Hepatocyte (in vitro differentiated cells): ENCODE measurements at regions not wholly inside any gene's neighbourhood (a gene's known extent, or its start where the extent isn't known, plus 50 kb on each side); places are given as distances from the start of the nearest gene placed in this dataset.

Source experiments
- DNase-seq: peaks from one replicate; pipeline ENCODE4 v3.0.0-alpha.2; 2016; ENCODE audit warnings: low spot score
- H2AFZ ChIP-seq: fragments of 200-600 bp; sonication (generic); 2 replicates; pipeline ENCODE4 v1.6.0; 2016; ENCODE audit warnings: antibody characterized with exemption, mild to moderate bottlenecking
- H3K27ac ChIP-seq: fragments of 200-600 bp; sonication (generic); 2 replicates; pipeline ENCODE4 v1.5.1; 2016; ENCODE audit warnings: mild to moderate bottlenecking
- H3K27me3 ChIP-seq: fragments of 200-600 bp; sonication (generic); 2 replicates; pipeline ENCODE4 v1.6.1; 2016
- H3K36me3 ChIP-seq: fragments of 200-600 bp; sonication (generic); replicated peaks from 2 replicates; pipeline ENCODE4 v1.5.1; 2016; ENCODE audit warnings: low read depth; ENCODE audit not compliant: insufficient read depth
- H3K4me1 ChIP-seq: fragments of 200-600 bp; sonication (generic); 2 replicates; pipeline ENCODE4 v1.5.1; 2016; ENCODE audit warnings: mild to moderate bottlenecking, moderate library complexity; ENCODE audit not compliant: insufficient read depth
- H3K4me2 ChIP-seq: fragments of 200-600 bp; sonication (generic); 2 replicates; pipeline ENCODE4 v1.6.0; 2016
- H3K4me3 ChIP-seq: fragments of 200-600 bp; sonication (generic); 2 replicates; pipeline ENCODE4 v1.5.1; 2016; ENCODE audit warnings: mild to moderate bottlenecking
- H3K79me2 ChIP-seq: fragments of 200-600 bp; sonication (generic); 2 replicates; pipeline ENCODE4 v1.6.0; 2017; ENCODE audit warnings: mild to moderate bottlenecking
- H3K9me2 ChIP-seq: fragments of 200-600 bp; sonication (generic); replicated peaks from 2 replicates; pipeline ENCODE4 v1.6.0; 2017; ENCODE audit warnings: mild to moderate bottlenecking; ENCODE audit not compliant: insufficient read depth
- H3K9me3 ChIP-seq: fragments of 200-600 bp; sonication (generic); 2 replicates; pipeline ENCODE4 v1.5.1; 2016; ENCODE audit warnings: low read depth, mild to moderate bottlenecking
- H4K20me1 ChIP-seq: fragments of 200-600 bp; sonication (generic); 2 replicates; pipeline ENCODE4 v1.6.0; 2016; ENCODE audit warnings: mild to moderate bottlenecking; ENCODE audit not compliant: insufficient read depth, poor library complexity, severe bottlenecking
- CTCF ChIP-seq: fragments of 200-600 bp; sonication (generic); IDR thresholded peaks from 2 replicates; pipeline ENCODE4 v1.5.1; 2016; ENCODE audit warnings: antibody characterized with exemption, mild to moderate bottlenecking; ENCODE audit not compliant: poor library complexity
- EZH2 ChIP-seq: fragments of 200-600 bp; sonication (generic); IDR thresholded peaks from 2 replicates; pipeline ENCODE4 v1.6.1; 2016; ENCODE audit warnings: antibody characterized with exemption, mild to moderate bottlenecking, borderline replicate concordance
- EZH2phosphoT487 ChIP-seq: fragments of 200-600 bp; sonication (generic); IDR thresholded peaks from one replicate; pipeline ENCODE4 v1.6.1; 2018; ENCODE audit warnings: antibody characterized with exemption, mild to moderate bottlenecking, low read depth, moderate library complexity; ENCODE audit not compliant: unreplicated experiment, severe bottlenecking
- WGBS: methylation state at CpG from one replicate; pipeline ENCODE4 v1.1.6; 2016; ENCODE audit warnings: low lambda C conversion rate; ENCODE audit errors: missing lambda C conversion rate; 5-methylcytosine and 5-hydroxymethylcytosine counted together

DNA sequence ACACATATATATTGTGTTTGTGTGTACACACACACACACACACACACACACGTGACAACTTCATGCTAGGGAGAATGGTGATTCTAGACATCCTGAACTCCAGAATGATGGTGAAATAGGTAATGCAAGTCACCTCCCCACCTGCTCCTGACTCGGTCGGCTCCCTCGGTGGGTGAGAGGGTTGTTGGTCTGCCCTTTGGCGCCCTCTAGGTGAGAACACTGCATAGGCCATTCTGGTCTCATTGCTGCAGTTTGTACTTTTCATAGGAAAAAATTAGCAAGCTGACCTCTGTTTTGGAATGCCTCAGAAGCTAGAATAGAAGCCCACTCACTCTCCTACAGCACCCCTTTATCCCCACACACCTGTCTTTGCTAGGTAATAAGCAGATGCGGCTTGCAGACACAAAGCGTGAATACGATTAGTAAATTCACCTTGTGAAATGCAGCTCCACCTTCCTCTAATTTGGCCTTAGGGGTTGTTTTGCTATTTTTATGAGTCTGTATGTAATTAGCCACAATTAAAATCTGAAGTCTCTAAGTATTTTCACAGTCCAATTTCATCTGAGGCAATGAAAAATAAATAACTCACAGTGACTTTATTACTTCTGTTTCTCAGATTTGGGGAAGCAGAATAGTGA lies 130.0 kb upstream of the KCNJ15 start:
- TF ChIP-seq EZH2 (no peak), CTCF (peak; percentile 75)
- Histone ChIP-seq H3K27me3 (peaks cover 12% of the 10 kb centered on the region), H3K4me3 (no peak overlapping the region), H3K4me2 (no peak overlapping the region), H4K20me1 (no peaks in the 10 kb centered on the region), H3K79me2 (no peaks in the 10 kb centered on the region), H3K9me2 (no peaks in the 10 kb centered on the region), H3K27ac (no peak overlapping the region), H2AFZ (no peak overlapping the region), H3K9me3 (no peaks in the 10 kb centered on the region), H3K4me1 (no peaks in the 10 kb centered on the region), H3K36me3 (no peaks in the 10 kb centered on the region)
- WGBS, result 26% methylated on average over 8 of the region's 8 CpGs
- peak; percentile 87 for DNase-seq

- H3K9me2 ChIP-seq, result no peaks in the 10 kb centered on the region
- H3K36me3 ChIP-seq, result no peaks in the 10 kb centered on the region
- TF ChIP-seq CTCF, result no peak
- no peak for TF ChIP-seq EZH2
- no peak for TF ChIP-seq EZH2phosphoT487
- no peak overlapping the region for H3K4me3 ChIP-seq
- no peaks in the 10 kb centered on the region for H3K79me2 ChIP-seq
- 79% methylated on average over 1 of the region's 1 CpG for WGBS
- no peak overlapping the region for H3K4me2 ChIP-seq
- H2AFZ ChIP-seq, result no peak overlapping the region
- H3K4me1 ChIP-seq, result no peaks in the 10 kb centered on the region
- no peak for DNase-seq
- H3K27ac ChIP-seq, result no peak overlapping the region
- H4K20me1 ChIP-seq, result no peaks in the 10 kb centered on the region
- H3K9me3 ChIP-seq, result no peaks in the 10 kb centered on the region
- peaks cover 12% of the 10 kb centered on the region for H3K27me3 ChIP-seq
These were observed 127.1 kb upstream of the KCNJ15 start for GRCh38 chr21:38129711-38130110.

DNA sequence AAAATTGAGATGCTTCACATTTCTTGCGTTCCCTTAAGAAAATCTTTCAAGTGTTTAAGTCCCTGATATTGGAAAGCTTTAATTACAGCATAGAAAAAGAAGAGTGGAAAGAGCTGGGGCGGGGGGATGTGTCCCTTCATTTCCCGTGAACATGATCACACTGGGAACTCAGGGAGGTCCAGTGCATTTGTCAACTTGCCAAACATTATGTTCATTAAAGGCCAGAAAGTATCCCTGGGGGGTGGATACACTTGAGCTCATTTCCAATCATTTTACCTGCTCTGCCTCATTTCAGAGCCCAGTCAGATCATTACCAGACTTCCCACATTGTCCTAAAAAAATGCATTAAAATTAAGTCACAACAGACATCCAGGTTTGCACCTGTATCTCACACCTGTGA lies 123.6 kb upstream of the KCNJ15 start:
- no peak for TF ChIP-seq CTCF
- no peak for TF ChIP-seq EZH2phosphoT487
- no peak for TF ChIP-seq EZH2
- Histone ChIP-seq H3K27me3 (peaks cover 6% of the 10 kb centered on the region), H3K36me3 (no peaks in the 10 kb centered on the region), H3K4me1 (no peaks in the 10 kb centered on the region), H4K20me1 (no peaks in the 10 kb centered on the region), H3K9me2 (no peaks in the 10 kb centered on the region), H3K27ac (no peak overlapping the region), H2AFZ (no peak overlapping the region), H3K4me2 (no peak overlapping the region), H3K79me2 (no peaks in the 10 kb centered on the region), H3K4me3 (no peak overlapping the region), H3K9me3 (no peaks in the 10 kb centered on the region)
- 87% methylated on average over 3 of the region's 3 CpGs for WGBS
- no peak for DNase-seq
